ENCODE measurements at regions not wholly inside any gene's neighbourhood (a gene's known extent, or its start where the extent isn't known, plus 50 kb on each side); places are given as distances from the start of the nearest gene placed in this dataset.

- TF ChIP-seq POLR2A (IDR thresholded peaks at IDR 0.05) (no peak), CTCF (IDR thresholded peaks at IDR 0.05) (no peak)
Observed at GRCh38 chr9:7858166-7858565, 58.6 kb upstream of the DMAC1 start.

All from body of pancreas (tissue), 4 donors.